ENCODE measurements at regions not wholly inside any gene's neighbourhood (a gene's known extent, or its start where the extent isn't known, plus 50 kb on each side); places are given as distances from the start of the nearest gene placed in this dataset.

GRCh38 chr7:47663851-47664250 is 81.9 kb upstream of the TNS3 start:
- ATAC-seq (ENCODE audit: low FRiP score in 2 of 2) (no peak), DNase-seq (no peak)
- TF ChIP-seq POLR2A (IDR thresholded peaks at IDR 0.05) (no peak), POLR2AphosphoS5 (IDR thresholded peaks at IDR 0.05) (no peak), CTCF (IDR thresholded peaks at IDR 0.05) (no peak), EP300 (IDR thresholded peaks at IDR 0.05) (no peak)
- Histone ChIP-seq H3K4me1 (peaks cover 0 to 5% (median 1%) of the 10 kb centered on the region in 4 donors), H3K36me3 (no peaks in the 10 kb centered on the region), H3K9me3 (no peaks in the 10 kb centered on the region), H3K4me3 (no peak overlapping the region), H3K27me3 (no peaks in the 10 kb centered on the region), H3K27ac (no peak overlapping the region)
- 78 to 88% methylated on average over 1 of the region's 1 CpG for WGBS, 2 donors

GRCh38 chr7:47663213-47663612 is 81.3 kb upstream of the TNS3 start:
- WGBS, 2 donors: 90 to 95% methylated on average over 5 of the region's 5 CpGs
- no peaks in the 10 kb centered on the region for H3K36me3 ChIP-seq
- H3K27me3 ChIP-seq: no peaks in the 10 kb centered on the region
- H3K4me3 ChIP-seq: no peak overlapping the region
- H3K4me1 ChIP-seq: peaks cover 0 to 5% (median 1%) of the 10 kb centered on the region in 4 donors
- TF ChIP-seq EP300 (IDR thresholded peaks at IDR 0.05) (no peak), CTCF (IDR thresholded peaks at IDR 0.05) (no peak), POLR2AphosphoS5 (IDR thresholded peaks at IDR 0.05) (no peak), POLR2A (IDR thresholded peaks at IDR 0.05) (no peak)
- DNase-seq (no peak), ATAC-seq (ENCODE audit: low FRiP score in 2 of 2) (no peak)
- no peaks in the 10 kb centered on the region for H3K9me3 ChIP-seq
- H3K27ac ChIP-seq: no peak overlapping the region

- Histone ChIP-seq H3K27ac (no peak overlapping the region), H3K27me3 (no peaks in the 10 kb centered on the region), H3K4me1 (peaks cover 0 to 5% (median 1%) of the 10 kb centered on the region in 4 donors), H3K36me3 (no peaks in the 10 kb centered on the region), H3K4me3 (no peak overlapping the region), H3K9me3 (no peaks in the 10 kb centered on the region)
- no peak for DNase-seq
- WGBS, 2 donors: 67 to 80% methylated on average over 7 of the region's 7 CpGs
- no peak for TF ChIP-seq CTCF (IDR thresholded peaks at IDR 0.05)
- no peak for TF ChIP-seq EP300 (IDR thresholded peaks at IDR 0.05)
- no peak for TF ChIP-seq POLR2A (IDR thresholded peaks at IDR 0.05)
- no peak for TF ChIP-seq POLR2AphosphoS5 (IDR thresholded peaks at IDR 0.05)
- ATAC-seq (ENCODE audit: low FRiP score in 2 of 2): no peak
Observed at GRCh38 chr7:47661051-47661714, 79.3 kb upstream of the TNS3 start.

GRCh38 chr7:47659664-47660462 is 78.0 kb upstream of the TNS3 start:
- WGBS, 2 donors: 92 to 96% methylated on average over 7 to 12 of the region's 12 CpGs
- DNase-seq (no peak), ATAC-seq (ENCODE audit: low FRiP score in 2 of 2) (peak in 1 of 2 donors; percentile 5)

More at GRCh38 chr7:47659664-47660462, 78.0 kb upstream of the TNS3 start:
- H3K27me3 ChIP-seq: no peaks in the 10 kb centered on the region
- no peak overlapping the region for H3K27ac ChIP-seq
- H3K9me3 ChIP-seq: no peaks in the 10 kb centered on the region
- peaks cover 0 to 5% (median 1%) of the 10 kb centered on the region in 4 donors for H3K4me1 ChIP-seq
- TF ChIP-seq POLR2A (IDR thresholded peaks at IDR 0.05): no peak
- TF ChIP-seq POLR2AphosphoS5 (IDR thresholded peaks at IDR 0.05): no peak
- TF ChIP-seq EP300 (IDR thresholded peaks at IDR 0.05): no peak
- no peak for TF ChIP-seq CTCF (IDR thresholded peaks at IDR 0.05)
- no peak overlapping the region for H3K4me3 ChIP-seq
- no peaks in the 10 kb centered on the region for H3K36me3 ChIP-seq
